DND-41 (cell line): ENCODE measurements at regions not wholly inside any gene's neighbourhood (a gene's known extent, or its start where the extent isn't known, plus 50 kb on each side); places are given as distances from the start of the nearest gene placed in this dataset.

Source experiments
- EZH2 ChIP-seq: IDR thresholded peaks from 3 replicates; pipeline ENCODE4 v1.6.1; 2012; ENCODE audit warnings: borderline replicate concordance, low read depth, mild to moderate bottlenecking, moderate library complexity, low read length, inconsistent platforms; ENCODE audit not compliant: severe bottlenecking
- TF ChIP-seq, protein P1 (sequence below): IDR thresholded peaks from 2 replicates; pipeline ENCODE4 v1.5.1; 2012; ENCODE audit warnings: borderline replicate concordance, low read length, moderate library complexity, mild to moderate bottlenecking; ENCODE audit not compliant: poor library complexity, severe bottlenecking; ENCODE audit errors: extremely low read depth

DNA sequence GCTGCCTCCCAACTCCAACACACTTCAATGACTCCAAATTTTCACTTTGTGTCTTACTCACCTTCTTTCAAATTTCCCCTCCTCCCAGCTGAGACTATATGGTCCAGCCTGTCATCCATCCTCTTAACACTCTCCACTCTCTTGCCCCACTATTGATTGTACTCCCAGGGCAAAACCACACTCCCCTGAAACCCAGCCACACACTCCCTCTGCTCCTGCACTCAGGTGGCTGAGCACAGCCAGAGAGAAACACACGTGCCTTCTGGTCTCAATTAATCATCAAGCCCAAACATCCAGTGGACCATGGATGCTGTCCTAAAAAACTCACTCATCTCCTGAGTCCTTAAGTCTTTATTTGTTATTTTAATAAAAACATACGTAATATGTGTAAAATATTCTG lies 1026.4 kb downstream of the KCNJ18 start:
- TF ChIP-seq EZH2, result no peak
- TF ChIP-seq, protein P1, sequence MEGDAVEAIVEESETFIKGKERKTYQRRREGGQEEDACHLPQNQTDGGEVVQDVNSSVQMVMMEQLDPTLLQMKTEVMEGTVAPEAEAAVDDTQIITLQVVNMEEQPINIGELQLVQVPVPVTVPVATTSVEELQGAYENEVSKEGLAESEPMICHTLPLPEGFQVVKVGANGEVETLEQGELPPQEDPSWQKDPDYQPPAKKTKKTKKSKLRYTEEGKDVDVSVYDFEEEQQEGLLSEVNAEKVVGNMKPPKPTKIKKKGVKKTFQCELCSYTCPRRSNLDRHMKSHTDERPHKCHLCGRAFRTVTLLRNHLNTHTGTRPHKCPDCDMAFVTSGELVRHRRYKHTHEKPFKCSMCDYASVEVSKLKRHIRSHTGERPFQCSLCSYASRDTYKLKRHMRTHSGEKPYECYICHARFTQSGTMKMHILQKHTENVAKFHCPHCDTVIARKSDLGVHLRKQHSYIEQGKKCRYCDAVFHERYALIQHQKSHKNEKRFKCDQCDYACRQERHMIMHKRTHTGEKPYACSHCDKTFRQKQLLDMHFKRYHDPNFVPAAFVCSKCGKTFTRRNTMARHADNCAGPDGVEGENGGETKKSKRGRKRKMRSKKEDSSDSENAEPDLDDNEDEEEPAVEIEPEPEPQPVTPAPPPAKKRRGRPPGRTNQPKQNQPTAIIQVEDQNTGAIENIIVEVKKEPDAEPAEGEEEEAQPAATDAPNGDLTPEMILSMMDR, result no peak
